ENCODE measurements at regions not wholly inside any gene's neighbourhood (a gene's known extent, or its start where the extent isn't known, plus 50 kb on each side); places are given as distances from the start of the nearest gene placed in this dataset.

DNA sequence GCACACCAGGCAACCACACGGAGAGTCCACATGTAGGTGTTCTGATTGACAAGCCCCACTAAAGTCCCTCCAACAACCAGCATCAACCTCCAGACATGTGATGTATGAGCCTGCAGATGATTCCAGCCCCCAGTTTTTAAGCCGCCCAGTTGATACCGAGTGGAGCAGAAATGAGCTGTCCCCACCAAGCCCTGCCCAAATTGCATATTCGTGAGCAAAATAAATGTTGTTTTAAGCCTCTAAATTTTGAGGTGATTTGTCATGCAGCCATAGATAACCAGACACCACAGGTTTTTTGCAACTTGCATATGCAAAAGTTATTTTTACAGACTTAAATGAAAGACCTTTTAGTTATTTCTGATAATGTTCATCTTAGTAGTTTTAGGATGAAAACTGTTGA is 187.7 kb downstream of the PIK3R1 start:
- TF ChIP-seq, protein P1, sequence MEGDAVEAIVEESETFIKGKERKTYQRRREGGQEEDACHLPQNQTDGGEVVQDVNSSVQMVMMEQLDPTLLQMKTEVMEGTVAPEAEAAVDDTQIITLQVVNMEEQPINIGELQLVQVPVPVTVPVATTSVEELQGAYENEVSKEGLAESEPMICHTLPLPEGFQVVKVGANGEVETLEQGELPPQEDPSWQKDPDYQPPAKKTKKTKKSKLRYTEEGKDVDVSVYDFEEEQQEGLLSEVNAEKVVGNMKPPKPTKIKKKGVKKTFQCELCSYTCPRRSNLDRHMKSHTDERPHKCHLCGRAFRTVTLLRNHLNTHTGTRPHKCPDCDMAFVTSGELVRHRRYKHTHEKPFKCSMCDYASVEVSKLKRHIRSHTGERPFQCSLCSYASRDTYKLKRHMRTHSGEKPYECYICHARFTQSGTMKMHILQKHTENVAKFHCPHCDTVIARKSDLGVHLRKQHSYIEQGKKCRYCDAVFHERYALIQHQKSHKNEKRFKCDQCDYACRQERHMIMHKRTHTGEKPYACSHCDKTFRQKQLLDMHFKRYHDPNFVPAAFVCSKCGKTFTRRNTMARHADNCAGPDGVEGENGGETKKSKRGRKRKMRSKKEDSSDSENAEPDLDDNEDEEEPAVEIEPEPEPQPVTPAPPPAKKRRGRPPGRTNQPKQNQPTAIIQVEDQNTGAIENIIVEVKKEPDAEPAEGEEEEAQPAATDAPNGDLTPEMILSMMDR (conservative IDR thresholded peaks at IDR 0.05; ENCODE audit: low read length), result no peak
- no peak for TF ChIP-seq EZH2phosphoT487 (IDR thresholded peaks at IDR 0.05; ENCODE audit: borderline replicate concordance, low read depth, low read length)
